ENCODE measurements at regions not wholly inside any gene's neighbourhood (a gene's known extent, or its start where the extent isn't known, plus 50 kb on each side); places are given as distances from the start of the nearest gene placed in this dataset.

DNA sequence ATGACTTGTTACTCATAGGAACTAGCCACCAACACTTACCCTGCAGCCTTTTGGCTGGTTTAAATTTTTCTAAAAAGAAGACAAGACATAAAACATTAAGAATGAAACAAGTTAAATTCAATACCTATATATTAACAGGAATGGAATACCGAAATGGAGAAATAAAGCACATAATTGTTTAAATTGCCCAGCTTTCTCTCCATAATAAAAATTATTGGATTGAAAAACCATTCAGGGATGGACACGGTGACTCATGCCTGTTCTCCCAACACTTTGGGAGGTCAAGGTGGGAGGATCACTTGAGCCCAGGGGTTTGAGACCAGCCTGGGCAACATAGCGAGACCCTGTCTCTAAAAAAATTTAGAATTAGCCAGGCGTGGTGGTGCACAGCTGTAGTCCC is 179.4 kb upstream of the MKLN1 start:
- DNase-seq (ENCODE audit: low spot score), result no peak
- TF ChIP-seq CTCF (IDR thresholded peaks at IDR 0.05; ENCODE audit: extremely low read depth, missing control alignments), result no peak

DNA sequence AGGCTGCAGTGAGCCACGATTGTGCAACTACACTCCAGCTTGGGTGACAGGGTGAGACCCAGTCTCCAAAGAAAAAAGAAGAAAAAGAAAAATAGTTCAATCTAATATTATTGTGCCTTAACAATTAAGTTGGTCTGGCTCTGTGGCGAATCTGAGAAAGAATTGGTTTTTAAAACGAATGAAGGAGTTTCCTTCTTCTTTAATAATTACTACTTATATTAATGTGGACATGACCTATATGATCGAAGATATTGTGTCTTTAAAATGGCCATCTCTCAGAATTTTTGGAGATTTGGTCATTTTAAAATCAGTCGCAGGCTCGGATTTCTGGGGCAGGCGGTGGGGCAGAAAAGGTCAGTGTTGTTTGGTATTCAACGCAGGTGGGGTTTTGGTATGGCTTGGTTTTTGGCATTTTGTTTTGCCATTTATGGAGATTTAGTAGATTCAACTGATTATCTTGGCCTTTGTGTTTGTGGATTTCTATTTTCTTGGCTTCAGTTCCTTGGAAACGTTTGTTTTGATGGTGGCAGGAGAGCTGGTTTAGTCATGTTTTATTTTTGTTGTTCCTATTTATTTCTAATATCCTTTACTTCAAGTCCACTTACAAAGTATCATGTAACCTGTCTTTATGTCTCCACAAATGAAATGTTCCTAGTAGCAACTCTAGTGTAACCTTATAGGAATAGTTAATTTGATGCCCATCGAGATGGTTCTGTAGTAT is 178.8 kb upstream of the MKLN1 start:
- no peak for TF ChIP-seq CTCF (IDR thresholded peaks at IDR 0.05; ENCODE audit: extremely low read depth, missing control alignments)
- DNase-seq (ENCODE audit: low spot score), result no peak

DNA sequence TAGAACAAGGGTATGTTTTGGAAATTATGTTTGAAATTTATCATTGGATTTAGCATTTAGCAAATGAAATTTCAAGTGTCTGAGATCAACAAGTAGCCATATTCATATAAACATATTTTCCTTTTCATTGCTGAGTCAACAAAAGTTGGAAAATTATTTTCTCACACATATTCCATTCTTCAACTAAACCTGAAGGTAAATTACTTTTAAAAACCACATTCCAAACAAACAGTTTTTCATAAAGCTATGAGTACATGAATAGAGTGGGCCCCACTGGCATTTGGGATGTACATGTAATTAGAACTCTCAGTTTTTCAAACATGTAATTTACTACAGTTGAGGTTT is 178.3 kb upstream of the MKLN1 start:
- no peak for TF ChIP-seq CTCF (IDR thresholded peaks at IDR 0.05; ENCODE audit: extremely low read depth, missing control alignments)
- DNase-seq (ENCODE audit: low spot score), result no peak

GRCh38 chr7:131149840-131150239 is 177.8 kb upstream of the MKLN1 start:
- DNase-seq (ENCODE audit: low spot score), result no peak
- no peak for TF ChIP-seq CTCF (IDR thresholded peaks at IDR 0.05; ENCODE audit: extremely low read depth, missing control alignments)

DNA sequence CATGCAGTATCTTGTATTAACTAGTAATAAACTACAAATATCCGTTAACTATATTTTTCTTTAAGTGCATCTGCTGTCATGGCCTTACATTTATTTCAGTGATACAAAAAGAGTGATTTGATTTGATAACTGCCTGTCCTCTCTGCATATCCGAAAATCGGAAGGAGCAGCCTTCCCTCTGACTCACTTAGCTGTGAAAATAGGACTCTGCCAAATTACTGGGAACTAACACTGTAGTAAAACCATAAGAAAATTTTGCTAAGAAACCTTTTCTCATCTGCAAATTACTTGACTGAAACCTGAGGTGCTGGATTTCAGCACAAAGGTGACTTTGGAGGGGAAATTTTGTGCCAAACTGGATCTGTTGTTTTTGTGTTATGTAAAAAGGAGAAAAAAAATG is 176.6 kb upstream of the MKLN1 start:
- TF ChIP-seq CTCF (IDR thresholded peaks at IDR 0.05; ENCODE audit: extremely low read depth, missing control alignments), result no peak

GRCh38 chr7:131152766-131153165 is 174.9 kb upstream of the MKLN1 start:
- TF ChIP-seq CTCF (IDR thresholded peaks at IDR 0.05; ENCODE audit: extremely low read depth, missing control alignments), result no peak
- DNase-seq (ENCODE audit: low spot score), result no peak

More for the DNA sequence above, 176.6 kb upstream of the MKLN1 start:
- DNase-seq (ENCODE audit: low spot score), result no peak

GRCh38 chr7:131154380-131154779 is 173.3 kb upstream of the MKLN1 start:
- no peak for DNase-seq (ENCODE audit: low spot score)
- TF ChIP-seq CTCF (IDR thresholded peaks at IDR 0.05; ENCODE audit: extremely low read depth, missing control alignments), result no peak

Data from GM20000 (cell line).